Endothelial cell of umbilical vein (primary cell): ENCODE measurements at regions not wholly inside any gene's neighbourhood (a gene's known extent, or its start where the extent isn't known, plus 50 kb on each side); places are given as distances from the start of the nearest gene placed in this dataset.

Experiments
- CTCF ChIP-seq, 2 donors: IDR thresholded peaks; 1 replicate in 1 of 2; 2 replicates in 1 of 2; pipeline ENCODE4 v1.5.1; 2011; ENCODE audit warnings: low read length in 2 of 2, mild to moderate bottlenecking in 2 of 2, moderate library complexity in 2 of 2, control low read depth in 1 of 2, inconsistent platforms in 1 of 2, low read depth in 1 of 2; ENCODE audit not compliant: insufficient read depth in 1 of 2; ENCODE audit errors: extremely low read depth in 1 of 2
- MAX ChIP-seq: IDR thresholded peaks from 2 replicates; pipeline ENCODE4 v1.6.1; 2011; ENCODE audit not compliant: insufficient read depth, insufficient read length
- POLR2AphosphoS5 ChIP-seq: IDR thresholded peaks from 2 replicates; pipeline ENCODE4 v1.6.1; 2012; ENCODE audit warnings: low read depth, mild to moderate bottlenecking, control low read depth, low read length, moderate library complexity; ENCODE audit not compliant: insufficient read depth

GRCh38 chr1:229896306-229896705 is 170.7 kb upstream of the GALNT2 start:
- TF ChIP-seq CTCF (IDR thresholded peaks at IDR 0.05; ENCODE audit: extremely low read depth in 1 of 2, insufficient read depth in 1 of 2, low read depth in 1 of 2, low read length in 2 of 2) (no peak), MAX (no peak), POLR2AphosphoS5 (no peak)
